ENCODE measurements at regions not wholly inside any gene's neighbourhood (a gene's known extent, or its start where the extent isn't known, plus 50 kb on each side); places are given as distances from the start of the nearest gene placed in this dataset.

GRCh38 chr3:135887220-135887619 is 78.3 kb upstream of the PPP2R3A start:
- TF ChIP-seq CTCF (conservative IDR thresholded peaks at IDR 0.05; ENCODE audit: low read length), result no peak
- no peak for TF ChIP-seq EZH2phosphoT487 (IDR thresholded peaks at IDR 0.05; ENCODE audit: borderline replicate concordance)

Measured in Loucy (cell line).